CD14-positive monocyte (primary cell): ENCODE measurements at regions not wholly inside any gene's neighbourhood (a gene's known extent, or its start where the extent isn't known, plus 50 kb on each side); places are given as distances from the start of the nearest gene placed in this dataset.

Experiments used
- DNase-seq, 3 donors: peaks; one replicate each; pipeline ENCODE4 v3.0.0-alpha.2; 2011 to 2022
- H2AFZ ChIP-seq: 2 replicates; pipeline ENCODE4 v1.6.0; 2012; ENCODE audit warnings: mild to moderate bottlenecking, low read depth, low read length, inconsistent platforms; ENCODE audit not compliant: insufficient read depth, poor library complexity, severe bottlenecking
- H3K27ac ChIP-seq, 2 donors: 1 replicate in 1 of 2; 2 replicates in 1 of 2; pipeline ENCODE4 v1.5.1; 2012 to 2013; ENCODE audit warnings: low read length in 2 of 2, control low read depth in 1 of 2, inconsistent platforms in 1 of 2, low read depth in 1 of 2, mild to moderate bottlenecking in 1 of 2
- H3K27me3 ChIP-seq, 2 donors: one replicate each; pipeline versions ENCODE4 v1.6.0 to v1.6.1; 2011 to 2013; ENCODE audit warnings: low read length in 2 of 2; ENCODE audit not compliant: control insufficient read depth in 2 of 2, insufficient read depth in 2 of 2
- H3K36me3 ChIP-seq, 2 donors: replicated peaks in 1 of 2; 1 replicate in 1 of 2; 2 replicates in 1 of 2; pipeline versions ENCODE4 v1.5.1 to v1.6.1; 2012 to 2013; ENCODE audit warnings: low read length in 2 of 2, control low read depth in 1 of 2, inconsistent platforms in 1 of 2, mild to moderate bottlenecking in 1 of 2; ENCODE audit not compliant: insufficient read depth in 2 of 2, control insufficient read depth in 1 of 2
- H3K4me1 ChIP-seq, 2 donors: 1 replicate in 1 of 2; 2 replicates in 1 of 2; pipeline versions ENCODE4 v1.5.1 to v1.6.1; 2012 to 2013; ENCODE audit warnings: low read length in 2 of 2, control low read depth in 1 of 2, inconsistent platforms in 1 of 2, mild to moderate bottlenecking in 1 of 2, moderate library complexity in 1 of 2; ENCODE audit not compliant: insufficient read depth in 2 of 2, control insufficient read depth in 1 of 2
- H3K4me2 ChIP-seq: replicated peaks from 2 replicates; pipeline ENCODE3; 2012; ENCODE audit warnings: low read length, moderate library complexity, mild to moderate bottlenecking; ENCODE audit not compliant: poor library complexity, severe bottlenecking; ENCODE audit errors: extremely low read depth
- H3K4me3 ChIP-seq, 3 experiments: fragments of 200-600 bp in 1 of 3; sonication (generic) in 1 of 3; replicated peaks in 1 of 3; 1 replicate in 2 of 3; 2 replicates in 1 of 3; pipeline ENCODE4 v1.5.1; 2011 to 2013; ENCODE audit warnings: low read length in 3 of 3, mild to moderate bottlenecking in 3 of 3, control low read depth in 2 of 3, low read depth in 2 of 3, inconsistent platforms in 1 of 3, moderate library complexity in 1 of 3
- H3K79me2 ChIP-seq: 2 replicates; pipeline ENCODE4 v1.6.0; 2012; ENCODE audit warnings: mild to moderate bottlenecking, control low read depth, inconsistent platforms, low read length, moderate library complexity; ENCODE audit not compliant: insufficient read depth
- H3K9ac ChIP-seq: 2 replicates; pipeline ENCODE4 v1.6.0; 2017; ENCODE audit warnings: low read length, mild to moderate bottlenecking; ENCODE audit not compliant: insufficient read depth, poor library complexity, severe bottlenecking
- H3K9me3 ChIP-seq, 2 donors: replicated peaks in 1 of 2; 1 replicate in 1 of 2; 2 replicates in 1 of 2; pipeline versions ENCODE4 v1.5.1 to v1.6.1; 2012 to 2013; ENCODE audit warnings: low read length in 2 of 2, control low read depth in 1 of 2; ENCODE audit not compliant: control insufficient read depth in 1 of 2, insufficient read depth in 1 of 2
- H4K20me1 ChIP-seq: 2 replicates; pipeline ENCODE4 v1.6.0; 2012; ENCODE audit warnings: mild to moderate bottlenecking, low read length, control low read depth, moderate library complexity; ENCODE audit not compliant: insufficient read depth
- H3K27ac Mint-ChIP-seq, 7 donors: one replicate each; pipeline ENCODE4 v1.8.0; 2020; ENCODE audit warnings: mild to moderate bottlenecking in 7 of 7, mixed read lengths in 7 of 7, moderate library complexity in 6 of 7, inconsistent platforms in 2 of 7
- H3K27me3 Mint-ChIP-seq, 3 donors: one replicate each; pipeline ENCODE4 v1.8.0; 2021 to 2022; ENCODE audit warnings: low read depth in 3 of 3, mild to moderate bottlenecking in 3 of 3, mixed read lengths in 3 of 3, moderate library complexity in 3 of 3, inconsistent platforms in 1 of 3
- H3K36me3 Mint-ChIP-seq, 2 donors: one replicate each; pipeline ENCODE4 v1.8.0; 2020; ENCODE audit warnings: mixed read lengths in 2 of 2, inconsistent platforms in 1 of 2, mild to moderate bottlenecking in 1 of 2
- H3K4me1 Mint-ChIP-seq: one replicate; pipeline ENCODE4 v1.8.0; 2020; ENCODE audit warnings: mild to moderate bottlenecking, mixed read lengths
- H3K4me3 Mint-ChIP-seq, 2 donors: one replicate each; pipeline ENCODE4 v1.8.0; 2020; ENCODE audit warnings: mild to moderate bottlenecking in 2 of 2, mixed read lengths in 2 of 2, moderate library complexity in 1 of 2
- H3K9me3 Mint-ChIP-seq, 7 donors: one replicate each; pipeline ENCODE4 v1.8.0; 2020 to 2022; ENCODE audit warnings: mixed read lengths in 7 of 7, mild to moderate bottlenecking in 6 of 7, moderate library complexity in 6 of 7, inconsistent platforms in 2 of 7
- WGBS: methylation state at CpG from one replicate; pipeline ENCODE4 v1.1.5; 2013; ENCODE audit warnings: missing lambda C conversion rate; ENCODE audit not compliant: insufficient coverage; 5-methylcytosine and 5-hydroxymethylcytosine counted together
- intact Hi-C, 2 donors: fragments of 100-400 bp; cut with micrococcal nuclease; formaldehyde crosslinking; loops; one replicate each; pipeline versions ENCODE4 v1.15.0 to v1.15.1; 2023
- TF ChIP-seq, protein P1 (sequence below): fragments of 200-600 bp; IDR thresholded peaks from one replicate; pipeline ENCODE4 v1.8.0; 2022; ENCODE audit warnings: antibody characterized with exemption, mild to moderate bottlenecking

DNA sequence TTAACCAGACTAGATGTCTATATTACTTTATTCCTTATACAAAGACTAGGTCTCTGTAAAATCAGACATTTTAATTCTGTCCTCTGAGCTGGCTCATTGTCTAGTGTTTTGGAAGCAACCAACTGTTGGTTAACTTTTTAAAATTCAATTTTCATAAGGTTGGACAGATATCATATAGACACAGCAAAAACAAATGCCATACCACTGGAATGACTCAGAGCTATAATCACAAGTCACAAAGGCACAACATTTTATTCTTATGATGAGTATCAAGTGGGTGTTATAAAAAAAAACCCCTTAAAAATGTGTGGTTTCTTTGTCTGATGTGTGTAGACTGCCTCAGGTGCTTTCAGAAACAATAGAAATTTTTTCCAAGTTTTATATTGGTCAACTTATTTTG, 296.2 kb upstream of the MARCKS start:
- Mint-ChIP-seq H3K36me3 (no peaks in the 10 kb centered on the region), H3K9me3 (no peaks in the 10 kb centered on the region), H3K27ac (no peak overlapping the region), H3K4me3 (no peak overlapping the region), H3K27me3 (peaks cover 0 to 4% (median 4%) of the 10 kb centered on the region in 3 donors), H3K4me1 (peaks cover 14% of the 10 kb centered on the region)
- Histone ChIP-seq H3K4me1 (peaks cover 6 to 11% of the 10 kb centered on the region in 2 donors), H3K4me2 (no peak overlapping the region), H3K79me2 (no peaks in the 10 kb centered on the region), H3K36me3 (no peaks in the 10 kb centered on the region), H3K9ac (no peak overlapping the region), H3K27ac (no peak overlapping the region), H3K4me3 (no peak overlapping the region), H3K27me3 (no peaks in the 10 kb centered on the region), H4K20me1 (no peaks in the 10 kb centered on the region), H2AFZ (no peak overlapping the region), H3K9me3 (no peaks in the 10 kb centered on the region)
- no peak for DNase-seq
- TF ChIP-seq, protein P1, sequence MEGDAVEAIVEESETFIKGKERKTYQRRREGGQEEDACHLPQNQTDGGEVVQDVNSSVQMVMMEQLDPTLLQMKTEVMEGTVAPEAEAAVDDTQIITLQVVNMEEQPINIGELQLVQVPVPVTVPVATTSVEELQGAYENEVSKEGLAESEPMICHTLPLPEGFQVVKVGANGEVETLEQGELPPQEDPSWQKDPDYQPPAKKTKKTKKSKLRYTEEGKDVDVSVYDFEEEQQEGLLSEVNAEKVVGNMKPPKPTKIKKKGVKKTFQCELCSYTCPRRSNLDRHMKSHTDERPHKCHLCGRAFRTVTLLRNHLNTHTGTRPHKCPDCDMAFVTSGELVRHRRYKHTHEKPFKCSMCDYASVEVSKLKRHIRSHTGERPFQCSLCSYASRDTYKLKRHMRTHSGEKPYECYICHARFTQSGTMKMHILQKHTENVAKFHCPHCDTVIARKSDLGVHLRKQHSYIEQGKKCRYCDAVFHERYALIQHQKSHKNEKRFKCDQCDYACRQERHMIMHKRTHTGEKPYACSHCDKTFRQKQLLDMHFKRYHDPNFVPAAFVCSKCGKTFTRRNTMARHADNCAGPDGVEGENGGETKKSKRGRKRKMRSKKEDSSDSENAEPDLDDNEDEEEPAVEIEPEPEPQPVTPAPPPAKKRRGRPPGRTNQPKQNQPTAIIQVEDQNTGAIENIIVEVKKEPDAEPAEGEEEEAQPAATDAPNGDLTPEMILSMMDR, result no peak
- intact Hi-C loops, result no loop called here

DNA sequence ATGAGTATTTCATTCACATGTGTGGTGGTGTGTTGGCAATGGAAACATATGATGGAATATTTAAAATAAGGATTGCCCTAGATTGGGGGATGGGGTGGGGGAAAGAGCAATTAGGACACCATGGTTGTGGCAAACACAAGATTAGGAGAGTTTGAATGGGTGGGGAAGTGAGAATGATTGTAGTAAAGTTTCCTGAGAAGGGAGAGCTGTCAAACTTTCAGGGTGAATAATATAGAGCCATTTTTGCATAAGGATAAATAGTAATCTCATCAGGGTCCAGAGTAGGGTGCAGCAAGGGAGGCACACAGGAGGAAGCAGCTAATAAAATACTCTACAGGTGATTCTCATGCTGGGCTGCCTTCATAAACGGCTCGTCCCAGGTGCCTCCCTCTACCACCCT, 294.9 kb upstream of the MARCKS start:
- Histone ChIP-seq H3K4me2 (no peak overlapping the region), H3K9me3 (no peaks in the 10 kb centered on the region), H3K4me1 (peaks cover 6 to 11% of the 10 kb centered on the region in 2 donors), H3K36me3 (no peaks in the 10 kb centered on the region), H4K20me1 (no peaks in the 10 kb centered on the region), H2AFZ (no peak overlapping the region), H3K9ac (no peak overlapping the region), H3K27me3 (no peaks in the 10 kb centered on the region), H3K4me3 (no peak overlapping the region), H3K27ac (no peak overlapping the region), H3K79me2 (no peaks in the 10 kb centered on the region)
- no peak for DNase-seq
- H3K36me3 Mint-ChIP-seq, result no peaks in the 10 kb centered on the region
- no CpG with 5 or more reads among the region's 2 CpGs for WGBS
- H3K4me3 Mint-ChIP-seq, result no peak overlapping the region
- intact Hi-C loops, result no loop called here
- no peak overlapping the region for H3K27ac Mint-ChIP-seq
- peaks cover 14% of the 10 kb centered on the region for H3K4me1 Mint-ChIP-seq
- TF ChIP-seq, protein P1, result no peak
- peaks cover 0 to 5% (median 4%) of the 10 kb centered on the region in 3 donors for H3K27me3 Mint-ChIP-seq
- H3K9me3 Mint-ChIP-seq, result no peaks in the 10 kb centered on the region
